ENCODE measurements at regions not wholly inside any gene's neighbourhood (a gene's known extent, or its start where the extent isn't known, plus 50 kb on each side); places are given as distances from the start of the nearest gene placed in this dataset.

GRCh38 chr11:91459840-91460239, 764.8 kb upstream of the FAT3 start:
- Histone ChIP-seq H3K9me3 (ENCODE audit: low read length) (no peaks in the 10 kb centered on the region), H3K27me3 (ENCODE audit: insufficient read depth, low read length, poor library complexity, severe bottlenecking) (no peaks in the 10 kb centered on the region), H3K36me3 (ENCODE audit: insufficient read depth, low read length) (no peaks in the 10 kb centered on the region), H3K27ac (ENCODE audit: low read depth, low read length) (no peak overlapping the region), H3K4me1 (ENCODE audit: insufficient read depth, low read length) (no peaks in the 10 kb centered on the region), H3K4me3 (ENCODE audit: low read length) (no peak overlapping the region)
- Mint-ChIP-seq H3K4me1 (no peaks in the 10 kb centered on the region), H3K4me3 (no peak overlapping the region), H3K27ac (no peak overlapping the region), H3K36me3 (no peaks in the 10 kb centered on the region), H3K27me3 (no peaks in the 10 kb centered on the region), H3K9me3 (peaks cover 0 to 24% (median 3%) of the 10 kb centered on the region in 5 donors)
- no peak for DNase-seq
- ChIA-PET POLR2A (no interaction called here), CTCF (no interaction called here)

DNA sequence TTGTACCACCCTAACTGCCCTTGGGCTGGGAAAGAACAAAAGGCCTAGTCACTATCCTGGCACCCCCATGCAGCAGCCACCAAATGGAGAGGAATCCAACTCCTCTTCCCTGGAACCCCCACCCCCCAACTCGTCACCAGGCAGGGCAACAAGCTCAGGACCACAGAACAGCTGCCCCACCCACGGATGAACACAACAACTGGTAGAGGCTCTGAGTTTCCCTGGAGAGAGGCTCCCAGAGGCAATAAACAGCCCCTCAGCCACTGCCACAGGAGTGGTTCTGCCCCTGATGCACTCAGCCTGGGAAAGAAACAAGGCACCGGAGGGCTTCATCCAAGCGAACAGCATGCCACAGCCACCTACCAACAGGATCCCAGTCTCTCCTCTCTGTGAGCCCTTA, 778.4 kb upstream of the FAT3 start:
- H3K9me3 ChIP-seq (ENCODE audit: low read length): no peaks in the 10 kb centered on the region
- POLR2A ChIA-PET: no interaction called here
- Mint-ChIP-seq H3K36me3 (no peaks in the 10 kb centered on the region), H3K9me3 (peaks cover 10 to 20% (median 15%) of the 10 kb centered on the region in 5 donors), H3K4me3 (no peak overlapping the region), H3K27ac (no peak overlapping the region), H3K4me1 (no peaks in the 10 kb centered on the region), H3K27me3 (no peaks in the 10 kb centered on the region)
- H3K36me3 ChIP-seq (ENCODE audit: insufficient read depth, low read length): no peaks in the 10 kb centered on the region
- no peak overlapping the region for H3K27ac ChIP-seq (ENCODE audit: low read depth, low read length)
- no peaks in the 10 kb centered on the region for H3K27me3 ChIP-seq (ENCODE audit: insufficient read depth, low read length, poor library complexity, severe bottlenecking)
- DNase-seq: no peak
- H3K4me3 ChIP-seq (ENCODE audit: low read length): no peak overlapping the region
- no peaks in the 10 kb centered on the region for H3K4me1 ChIP-seq (ENCODE audit: insufficient read depth, low read length)
- CTCF ChIA-PET: no interaction called here

DNA sequence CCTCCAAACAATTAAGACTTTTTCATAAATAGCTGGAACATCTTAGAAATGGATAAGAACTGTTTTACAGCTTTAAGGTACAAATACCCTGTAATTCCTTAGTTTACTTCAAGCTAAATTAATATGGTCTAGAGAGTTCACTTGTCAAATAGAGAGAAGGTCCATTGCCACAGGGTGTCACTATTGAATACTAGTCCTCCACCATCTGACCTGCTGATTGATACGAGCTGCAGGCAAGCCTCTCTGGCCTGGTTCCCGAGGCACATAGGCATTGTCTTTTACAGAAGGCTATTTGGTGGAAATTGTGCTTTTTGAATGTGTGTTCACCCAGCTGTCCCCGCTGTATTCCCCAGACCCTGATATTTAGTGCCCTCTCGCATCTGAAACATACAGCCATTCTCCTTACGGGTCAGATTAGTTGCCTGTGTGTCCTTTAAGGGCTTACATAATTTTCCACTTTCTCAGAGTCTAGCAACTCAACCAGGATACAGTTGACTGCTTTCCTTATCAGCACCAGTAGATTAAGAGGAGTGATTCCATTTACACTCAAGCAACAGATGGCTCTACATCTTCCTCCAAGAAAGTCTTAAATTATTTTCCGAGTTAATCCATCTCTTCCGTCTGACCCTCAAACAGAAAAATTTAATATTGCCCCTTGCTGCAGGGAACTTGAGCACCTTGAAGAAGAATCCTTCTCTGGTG, 788.8 kb upstream of the FAT3 start:
- H3K27ac Mint-ChIP-seq: no peak overlapping the region
- H3K4me1 Mint-ChIP-seq: no peaks in the 10 kb centered on the region
- H3K36me3 ChIP-seq (ENCODE audit: insufficient read depth, low read length): no peaks in the 10 kb centered on the region
- no peak overlapping the region for H3K4me3 ChIP-seq (ENCODE audit: low read length)
- no peaks in the 10 kb centered on the region for H3K9me3 ChIP-seq (ENCODE audit: low read length)
- CTCF ChIA-PET: no interaction called here
- peaks cover 0 to 2% (median 0%) of the 10 kb centered on the region in 3 donors for H3K36me3 Mint-ChIP-seq
- DNase-seq: no peak
- no peaks in the 10 kb centered on the region for H3K4me1 ChIP-seq (ENCODE audit: insufficient read depth, low read length)
- no peaks in the 10 kb centered on the region for H3K27me3 Mint-ChIP-seq
- no peak overlapping the region for H3K4me3 Mint-ChIP-seq
- H3K27me3 ChIP-seq (ENCODE audit: insufficient read depth, low read length, poor library complexity, severe bottlenecking): no peaks in the 10 kb centered on the region
- H3K27ac ChIP-seq (ENCODE audit: low read depth, low read length): no peak overlapping the region
- POLR2A ChIA-PET: no interaction called here
- H3K9me3 Mint-ChIP-seq: peaks cover 0 to 55% (median 9%) of the 10 kb centered on the region in 5 donors

- ChIA-PET CTCF (no interaction called here), POLR2A (no interaction called here)
- H3K36me3 ChIP-seq (ENCODE audit: insufficient read depth, low read length): no peaks in the 10 kb centered on the region
- no peak overlapping the region for H3K4me3 ChIP-seq (ENCODE audit: low read length)
- no peak overlapping the region for H3K27ac ChIP-seq (ENCODE audit: low read depth, low read length)
- peaks cover 0 to 2% (median 0%) of the 10 kb centered on the region in 3 donors for H3K36me3 Mint-ChIP-seq
- H3K27ac Mint-ChIP-seq: no peak overlapping the region
- H3K9me3 ChIP-seq (ENCODE audit: low read length): no peaks in the 10 kb centered on the region
- no peaks in the 10 kb centered on the region for H3K4me1 Mint-ChIP-seq
- H3K27me3 Mint-ChIP-seq: no peaks in the 10 kb centered on the region
- no peak for DNase-seq
- no peak overlapping the region for H3K4me3 Mint-ChIP-seq
- H3K27me3 ChIP-seq (ENCODE audit: insufficient read depth, low read length, poor library complexity, severe bottlenecking): no peaks in the 10 kb centered on the region
- peaks cover under 1 to 49% (median 21%) of the 10 kb centered on the region in 5 donors for H3K9me3 Mint-ChIP-seq
- no peaks in the 10 kb centered on the region for H3K4me1 ChIP-seq (ENCODE audit: insufficient read depth, low read length)
Observed at GRCh38 chr11:91433284-91434010, 791.2 kb upstream of the FAT3 start.

DNA sequence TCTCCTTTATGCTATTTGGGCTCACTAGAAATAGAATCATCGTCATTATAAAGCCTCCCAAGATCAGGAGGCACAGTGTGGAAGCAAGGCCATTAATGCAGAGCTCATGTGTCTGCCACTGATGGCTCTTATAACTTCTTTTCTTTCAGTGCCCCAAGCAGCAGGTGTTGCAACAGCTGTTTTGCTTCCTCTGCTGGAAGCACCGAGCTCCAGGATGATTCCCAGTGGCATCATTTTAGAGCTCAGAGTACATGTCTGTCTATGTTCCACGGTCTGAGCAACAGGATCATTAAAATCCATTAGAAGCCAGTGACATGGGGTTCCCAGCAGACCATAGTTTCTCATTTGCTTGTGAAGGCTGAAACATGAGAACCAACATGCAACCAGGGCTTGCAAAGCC, 803.0 kb upstream of the FAT3 start:
- no peaks in the 10 kb centered on the region for H3K4me1 ChIP-seq (ENCODE audit: insufficient read depth, low read length)
- Mint-ChIP-seq H3K27ac (no peak overlapping the region), H3K4me3 (no peak overlapping the region), H3K9me3 (peaks cover 1 to 43% (median 9%) of the 10 kb centered on the region in 5 donors), H3K4me1 (no peaks in the 10 kb centered on the region), H3K27me3 (no peaks in the 10 kb centered on the region), H3K36me3 (no peaks in the 10 kb centered on the region)
- ChIA-PET POLR2A (no interaction called here), CTCF (no interaction called here)
- no peaks in the 10 kb centered on the region for H3K36me3 ChIP-seq (ENCODE audit: insufficient read depth, low read length)
- H3K27me3 ChIP-seq (ENCODE audit: insufficient read depth, low read length, poor library complexity, severe bottlenecking): no peaks in the 10 kb centered on the region
- DNase-seq: no peak
- H3K27ac ChIP-seq (ENCODE audit: low read depth, low read length): no peak overlapping the region
- no peak overlapping the region for H3K4me3 ChIP-seq (ENCODE audit: low read length)
- H3K9me3 ChIP-seq (ENCODE audit: low read length): no peaks in the 10 kb centered on the region

- Histone ChIP-seq H3K27ac (ENCODE audit: low read depth, low read length) (no peak overlapping the region), H3K27me3 (ENCODE audit: insufficient read depth, low read length, poor library complexity, severe bottlenecking) (no peaks in the 10 kb centered on the region), H3K4me1 (ENCODE audit: insufficient read depth, low read length) (no peaks in the 10 kb centered on the region), H3K9me3 (ENCODE audit: low read length) (no peaks in the 10 kb centered on the region), H3K4me3 (ENCODE audit: low read length) (no peak overlapping the region), H3K36me3 (ENCODE audit: insufficient read depth, low read length) (no peaks in the 10 kb centered on the region)
- ChIA-PET POLR2A (no interaction called here), CTCF (no interaction called here)
- no peaks in the 10 kb centered on the region for H3K4me1 Mint-ChIP-seq
- no peaks in the 10 kb centered on the region for H3K36me3 Mint-ChIP-seq
- H3K9me3 Mint-ChIP-seq: peaks cover 0 to 29% (median 7%) of the 10 kb centered on the region in 5 donors
- no peak for DNase-seq
- H3K27me3 Mint-ChIP-seq: no peaks in the 10 kb centered on the region
- no peak overlapping the region for H3K4me3 Mint-ChIP-seq
- no peak overlapping the region for H3K27ac Mint-ChIP-seq
Observed at GRCh38 chr11:91407842-91408241, 816.8 kb upstream of the FAT3 start.

- Histone ChIP-seq H3K27me3 (ENCODE audit: insufficient read depth, low read length, poor library complexity, severe bottlenecking) (no peaks in the 10 kb centered on the region), H3K4me3 (ENCODE audit: low read length) (no peak overlapping the region), H3K27ac (ENCODE audit: low read depth, low read length) (no peak overlapping the region), H3K4me1 (ENCODE audit: insufficient read depth, low read length) (no peaks in the 10 kb centered on the region), H3K9me3 (ENCODE audit: low read length) (no peaks in the 10 kb centered on the region), H3K36me3 (ENCODE audit: insufficient read depth, low read length) (no peaks in the 10 kb centered on the region)
- Mint-ChIP-seq H3K4me3 (no peak overlapping the region), H3K4me1 (no peaks in the 10 kb centered on the region), H3K27me3 (no peaks in the 10 kb centered on the region), H3K27ac (no peak overlapping the region), H3K9me3 (peaks cover 2 to 19% (median 7%) of the 10 kb centered on the region in 5 donors), H3K36me3 (no peaks in the 10 kb centered on the region)
- ChIA-PET POLR2A (no interaction called here), CTCF (no interaction called here)
- no peak for DNase-seq
Observed at GRCh38 chr11:91406009-91406408, 818.6 kb upstream of the FAT3 start.

DNA sequence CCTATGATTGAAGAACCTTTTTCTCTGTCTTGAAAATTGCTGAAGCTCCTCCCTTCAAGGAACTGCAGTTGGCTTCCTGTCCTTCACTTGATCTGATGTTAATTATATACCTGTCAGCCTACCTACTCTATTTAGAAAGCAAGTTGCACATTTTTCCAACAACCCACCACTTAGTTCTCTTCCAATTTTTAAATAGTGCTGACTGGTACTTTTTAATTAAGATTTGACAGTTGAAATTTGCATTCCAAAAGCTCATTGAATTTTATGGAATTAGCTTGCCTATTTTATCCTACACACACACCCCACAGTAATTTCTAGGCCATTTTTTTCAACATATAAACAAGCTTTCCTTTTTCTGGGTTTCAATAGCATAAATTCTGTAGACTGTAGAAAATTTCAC, 820.3 kb upstream of the FAT3 start:
- Histone ChIP-seq H3K4me3 (ENCODE audit: low read length) (no peak overlapping the region), H3K27ac (ENCODE audit: low read depth, low read length) (no peak overlapping the region), H3K27me3 (ENCODE audit: insufficient read depth, low read length, poor library complexity, severe bottlenecking) (no peaks in the 10 kb centered on the region), H3K9me3 (ENCODE audit: low read length) (no peaks in the 10 kb centered on the region), H3K36me3 (ENCODE audit: insufficient read depth, low read length) (no peaks in the 10 kb centered on the region), H3K4me1 (ENCODE audit: insufficient read depth, low read length) (no peaks in the 10 kb centered on the region)
- DNase-seq: no peak
- ChIA-PET POLR2A (no interaction called here), CTCF (no interaction called here)
- Mint-ChIP-seq H3K9me3 (peaks cover 2 to 18% (median 9%) of the 10 kb centered on the region in 5 donors), H3K4me1 (no peaks in the 10 kb centered on the region), H3K36me3 (no peaks in the 10 kb centered on the region), H3K4me3 (no peak overlapping the region), H3K27me3 (no peaks in the 10 kb centered on the region), H3K27ac (no peak overlapping the region)

Measured in CD8-positive, alpha-beta memory T cell (primary cell).